GM18511 (cell line): ENCODE measurements at regions not wholly inside any gene's neighbourhood (a gene's known extent, or its start where the extent isn't known, plus 50 kb on each side); places are given as distances from the start of the nearest gene placed in this dataset.
"Not testable (repeated sequence)": the region's sequence is repeated elsewhere in the genome, so short reads cannot be mapped to it uniquely, and the experiment has no call there.

ENCODE experiments used
- ATAC-seq: cut with Tn5 transposase; IDR thresholded peaks from one replicate; pipeline ENCODE4 v1.9.1; 2021; ENCODE audit warnings: mild to moderate bottlenecking, moderate library complexity; ENCODE audit not compliant: unreplicated experiment

- ATAC-seq: no peak
These were observed 404.9 kb downstream of the TMEM182 start for GRCh38 chr2:103166456-103167324.

- no peak for ATAC-seq
These were observed 405.8 kb downstream of the TMEM182 start for GRCh38 chr2:103167599-103167998.

GRCh38 chr2:103169861-103170260 lies 408.0 kb downstream of the TMEM182 start:
- no peak for ATAC-seq

- ATAC-seq: no peak
These were observed 411.0 kb downstream of the TMEM182 start for GRCh38 chr2:103172821-103173220.

- ATAC-seq: no peak
These were observed 412.9 kb downstream of the TMEM182 start for GRCh38 chr2:103174711-103175110.

- ATAC-seq: no peak
These were observed 414.6 kb downstream of the TMEM182 start for GRCh38 chr2:103176294-103176915.

- ATAC-seq: no peak
These were observed 418.0 kb downstream of the TMEM182 start for GRCh38 chr2:103179798-103180197.

GRCh38 chr2:103183061-103183460 lies 421.2 kb downstream of the TMEM182 start:
- no peak for ATAC-seq

- no peak for ATAC-seq
These were observed 435.0 kb downstream of the TMEM182 start for GRCh38 chr2:103196802-103197201.

- ATAC-seq: not testable (repeated sequence)
These were observed 438.9 kb downstream of the TMEM182 start for GRCh38 chr2:103200774-103201173.

GRCh38 chr2:103208916-103209315 lies 447.1 kb downstream of the TMEM182 start:
- no peak for ATAC-seq

GRCh38 chr2:103213028-103213542 lies 451.3 kb downstream of the TMEM182 start:
- no peak for ATAC-seq

- ATAC-seq: no peak
These were observed 456.7 kb downstream of the TMEM182 start for GRCh38 chr2:103218516-103218915.

GRCh38 chr2:103219398-103219797 lies 457.6 kb downstream of the TMEM182 start:
- no peak for ATAC-seq

GRCh38 chr2:103222969-103223368 lies 461.1 kb downstream of the TMEM182 start:
- no peak for ATAC-seq

GRCh38 chr2:103230796-103231195 lies 469.0 kb downstream of the TMEM182 start:
- no peak for ATAC-seq

- no peak for ATAC-seq
These were observed 471.0 kb downstream of the TMEM182 start for GRCh38 chr2:103232865-103233264.

GRCh38 chr2:103233691-103234090 lies 471.9 kb downstream of the TMEM182 start:
- no peak for ATAC-seq

- no peak for ATAC-seq
These were observed 473.5 kb downstream of the TMEM182 start for GRCh38 chr2:103235283-103235682.

GRCh38 chr2:103249462-103249861 lies 487.6 kb downstream of the TMEM182 start:
- no peak for ATAC-seq

- no peak for ATAC-seq
These were observed 490.9 kb downstream of the TMEM182 start for GRCh38 chr2:103252781-103253180.

GRCh38 chr2:103254611-103255010 lies 492.8 kb downstream of the TMEM182 start:
- no peak for ATAC-seq
